CD4-positive, alpha-beta T cell treated with Interleukin-6 at 100 ng/mL for 8 hours (primary cell): ENCODE measurements at regions not wholly inside any gene's neighbourhood (a gene's known extent, or its start where the extent isn't known, plus 50 kb on each side); places are given as distances from the start of the nearest gene placed in this dataset.
"Not testable (repeated sequence)": the region's sequence is repeated elsewhere in the genome, so short reads cannot be mapped to it uniquely, and the experiment has no call there.

Experiments used
- DNase-seq: peaks from one replicate; pipeline ENCODE4 v3.0.0-alpha.2; 2020; ENCODE audit warnings: mixed read lengths, low spot score

DNA sequence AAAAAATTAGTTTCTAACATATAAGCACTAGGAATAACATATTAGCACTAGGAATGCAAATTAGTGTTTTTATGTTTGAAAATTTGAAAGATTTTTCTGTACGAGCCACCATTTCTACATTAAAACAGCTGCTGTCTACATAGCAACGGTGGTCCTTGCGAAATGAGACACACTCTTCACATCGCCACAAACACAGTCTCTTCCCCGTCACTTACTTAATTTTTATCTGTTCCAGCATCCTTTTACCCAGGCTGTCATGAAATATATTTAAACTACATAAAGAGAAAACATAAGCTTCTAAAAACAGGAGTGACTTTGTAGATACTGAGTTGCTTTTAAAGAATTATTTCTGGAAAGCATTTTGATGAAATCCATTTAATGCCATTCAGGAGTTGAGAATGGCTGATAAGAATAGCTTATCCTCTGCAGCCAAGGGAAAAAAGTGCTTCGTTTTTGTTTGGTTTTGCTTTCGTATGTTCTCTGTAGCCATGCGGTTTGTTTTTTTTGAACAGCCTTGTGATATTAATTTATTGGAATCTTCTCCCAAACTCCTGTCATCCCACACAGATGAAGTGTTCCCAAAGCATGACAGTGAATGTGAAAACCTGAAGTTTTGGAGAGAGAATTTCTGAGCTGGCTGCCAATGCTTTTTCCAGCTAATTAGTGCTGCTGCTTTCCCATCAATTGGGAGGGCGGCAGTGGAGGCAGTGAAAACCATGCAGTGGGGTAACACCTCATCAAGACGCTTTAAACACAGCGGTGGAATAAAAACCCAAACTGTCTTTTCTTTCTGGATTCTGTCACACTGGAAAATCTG, 603.7 kb upstream of the ADARB2 start:
- DNase-seq, result no peak

DNA sequence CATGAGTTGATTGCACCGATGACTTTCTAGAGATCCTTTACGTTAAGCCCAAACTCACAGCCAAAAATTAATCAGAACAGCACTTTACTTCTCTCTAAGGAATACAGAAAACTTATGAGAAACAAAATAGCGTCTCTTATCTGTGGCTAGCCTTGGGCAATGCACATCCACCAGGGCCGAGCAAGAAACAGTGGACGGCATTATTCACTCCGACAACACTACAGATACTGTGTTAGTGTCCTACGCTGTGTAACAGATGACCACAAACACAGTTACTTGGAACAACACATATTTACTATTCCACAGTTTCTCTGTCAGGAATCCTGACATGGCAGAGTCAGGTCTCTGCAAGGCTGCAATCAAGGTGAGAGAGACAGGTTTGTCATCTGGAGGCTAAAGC, 598.3 kb upstream of the ADARB2 start:
- no peak for DNase-seq

- DNase-seq, result no peak
Measured at GRCh38 chr10:2334575-2334974, 597.2 kb upstream of the ADARB2 start.

DNA sequence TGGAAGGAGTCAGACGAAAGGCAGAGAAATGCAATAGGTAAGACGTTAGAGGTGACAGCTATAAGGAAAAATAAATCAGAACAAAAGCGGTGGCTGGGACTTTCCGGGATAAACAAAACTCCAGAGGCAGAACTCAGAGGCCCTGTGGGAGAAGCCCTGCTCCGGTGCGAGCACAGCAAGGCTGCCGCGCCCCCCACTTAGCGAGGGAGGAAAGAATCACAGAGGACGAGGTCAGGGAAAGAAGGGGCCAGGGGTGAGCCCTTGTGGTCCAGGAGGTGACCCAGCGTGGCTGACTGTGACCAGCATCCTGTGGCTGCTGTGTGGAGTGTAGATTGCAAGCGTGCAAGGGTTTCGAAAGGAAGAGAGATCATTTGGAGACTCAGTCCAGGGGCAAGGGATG, 591.8 kb upstream of the ADARB2 start:
- DNase-seq, result no peak

DNA sequence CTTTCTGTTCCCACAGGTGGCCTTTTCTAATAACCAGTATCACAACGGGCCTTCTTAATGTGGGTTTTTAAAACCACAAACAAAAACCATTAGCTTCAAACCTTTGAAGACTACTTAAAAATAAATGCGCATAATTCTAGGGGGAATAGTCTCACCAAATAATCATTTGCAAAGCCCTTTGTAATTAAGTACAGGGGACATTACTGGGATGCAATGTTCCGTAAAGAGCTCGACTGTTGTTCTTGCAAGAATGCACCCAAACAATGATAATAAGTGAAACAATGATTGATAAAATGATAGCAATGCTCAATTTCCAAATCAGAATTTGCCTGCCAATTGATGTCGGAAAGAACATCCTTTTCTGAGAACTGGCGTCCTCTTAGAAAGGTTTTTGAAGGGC, 589.1 kb upstream of the ADARB2 start:
- no peak for DNase-seq

DNA sequence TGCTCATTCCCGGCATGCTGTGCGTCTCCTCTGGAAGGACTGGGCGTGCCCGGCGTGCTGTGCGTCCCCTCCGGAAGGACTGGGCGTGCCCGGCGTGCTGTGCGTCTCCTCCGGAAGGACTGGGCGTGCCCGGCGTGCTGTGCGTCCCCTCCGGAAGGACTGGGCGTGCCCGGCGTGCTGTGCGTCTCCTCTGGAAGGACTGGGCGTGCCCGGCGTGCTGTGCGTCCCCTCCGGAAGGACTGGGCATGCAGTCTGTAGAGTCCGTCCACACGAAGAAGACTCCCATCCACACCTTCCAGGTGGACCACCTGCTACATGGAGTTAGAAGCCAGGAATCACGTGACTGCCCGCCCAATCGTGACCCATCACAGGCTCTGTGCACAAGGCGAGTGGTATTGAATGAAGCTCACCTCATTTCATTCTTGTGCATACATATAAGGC, 577.7 kb upstream of the ADARB2 start:
- not testable (repeated sequence) for DNase-seq

- DNase-seq, result no peak
Measured at GRCh38 chr10:2306081-2306480, 568.8 kb upstream of the ADARB2 start.

GRCh38 chr10:2303169-2303568, 565.8 kb upstream of the ADARB2 start:
- no peak for DNase-seq

- no peak for DNase-seq
Measured at GRCh38 chr10:2301227-2301626, 563.9 kb upstream of the ADARB2 start.

GRCh38 chr10:2300231-2300630, 562.9 kb upstream of the ADARB2 start:
- no peak for DNase-seq

DNA sequence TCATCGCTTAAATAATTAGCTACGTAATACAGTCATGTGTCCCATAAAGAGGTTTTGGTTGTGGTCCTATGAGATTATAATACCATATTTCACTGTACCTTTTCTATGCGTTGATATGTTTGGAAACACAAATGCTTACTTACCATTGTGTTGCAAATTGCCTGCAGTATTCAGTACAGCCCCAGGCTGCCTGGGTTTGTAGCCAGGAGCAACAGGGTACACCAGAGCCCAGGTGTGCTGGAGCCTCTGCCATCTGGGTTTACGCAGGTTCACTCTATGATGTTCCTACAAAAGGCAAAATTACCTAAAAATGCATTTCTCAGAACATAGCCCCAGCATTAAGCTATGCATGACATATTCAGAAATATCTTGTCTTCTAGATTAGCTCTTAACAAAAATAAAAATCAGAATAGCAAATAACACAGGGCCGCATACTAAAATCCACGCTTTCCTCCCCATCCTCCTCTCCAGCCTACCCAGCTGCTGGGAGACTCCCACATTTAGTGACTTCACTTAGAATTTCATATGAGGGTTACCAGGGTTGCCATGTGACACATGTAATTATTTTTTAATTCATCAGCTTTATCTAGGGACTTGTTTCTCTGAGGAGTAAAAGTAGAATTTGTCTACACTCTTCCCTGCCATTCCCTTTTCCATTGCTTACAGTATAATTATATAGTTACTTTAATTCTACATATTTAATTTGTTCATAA, 559.0 kb upstream of the ADARB2 start:
- no peak for DNase-seq

DNA sequence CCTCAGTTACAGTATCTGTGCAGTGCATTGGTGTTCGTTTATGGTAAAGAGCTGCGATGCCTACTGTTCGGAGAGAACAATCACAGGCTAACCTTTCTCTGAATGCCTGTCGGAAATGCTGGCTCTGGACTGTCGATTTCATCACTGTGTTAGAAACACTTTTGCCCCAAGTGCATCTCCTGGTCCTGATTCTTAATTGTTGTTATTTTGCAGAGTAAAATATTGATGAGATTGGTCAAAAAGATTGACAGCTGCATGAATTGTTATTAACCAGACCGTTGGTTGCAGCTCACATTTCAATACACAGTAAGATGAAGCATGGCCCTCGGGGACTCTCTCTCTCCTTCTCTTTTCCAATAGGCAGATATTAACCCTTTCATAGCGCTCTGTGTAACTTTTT, 557.4 kb upstream of the ADARB2 start:
- DNase-seq, result no peak

DNA sequence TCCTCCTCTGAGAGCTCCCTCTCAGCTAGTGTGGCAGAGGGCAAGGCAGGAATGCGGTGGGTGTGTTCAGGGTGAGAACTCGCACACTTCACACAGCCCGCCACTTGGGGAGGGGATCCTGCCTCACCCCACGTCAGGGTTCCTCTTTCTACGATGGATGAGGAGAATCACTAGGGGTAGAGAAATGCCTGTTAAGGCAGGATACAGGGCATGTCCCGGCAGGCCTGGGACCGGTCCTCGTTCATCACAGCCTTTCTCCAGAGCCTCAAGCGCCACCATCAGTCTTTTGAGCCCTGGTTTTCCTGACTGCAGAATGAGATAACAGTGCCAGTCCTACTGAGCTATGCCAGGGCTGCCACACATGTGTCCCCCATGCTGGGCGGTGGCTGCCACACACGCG, 546.7 kb upstream of the ADARB2 start:
- DNase-seq, result no peak

DNA sequence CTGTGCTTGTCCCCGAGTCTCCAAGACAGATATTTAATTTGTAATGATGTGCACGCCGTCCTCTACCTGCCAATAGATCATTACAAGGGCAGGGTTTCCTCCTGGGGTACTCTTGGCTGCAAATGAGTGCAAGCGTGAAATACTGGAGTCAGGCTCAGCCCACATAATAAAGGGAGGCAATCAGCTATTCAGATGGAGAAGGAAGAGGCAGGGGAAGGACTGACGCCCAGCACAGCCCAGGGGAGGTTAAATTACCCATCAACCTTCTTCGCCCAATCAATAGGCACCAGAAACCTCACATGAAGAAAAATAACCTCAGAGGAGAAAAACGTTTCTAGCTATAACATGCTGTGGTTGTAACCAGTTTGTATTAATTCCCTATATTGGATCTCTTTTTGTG, 544.9 kb upstream of the ADARB2 start:
- no peak for DNase-seq

- no peak for DNase-seq
Measured at GRCh38 chr10:2280713-2281300, 543.5 kb upstream of the ADARB2 start.

DNA sequence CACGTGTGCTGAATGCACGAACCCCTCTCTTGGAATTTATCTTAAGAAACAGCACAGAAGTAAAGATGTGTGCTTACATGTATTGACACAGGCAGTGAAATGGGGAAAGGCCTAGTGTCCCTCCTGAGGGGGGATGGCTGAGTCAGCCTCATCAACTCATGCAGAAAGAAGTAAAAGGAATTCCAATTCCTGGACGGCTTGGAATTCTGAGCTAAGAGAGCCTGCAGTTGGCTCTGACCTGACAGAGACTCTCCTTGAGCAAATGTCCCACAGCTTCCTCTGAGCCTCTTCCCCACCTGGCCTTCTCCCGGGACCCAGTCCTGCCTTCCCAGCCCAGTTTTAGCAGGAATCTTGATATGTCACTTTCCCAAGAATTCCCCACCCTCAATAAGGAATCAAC, 542.4 kb upstream of the ADARB2 start:
- DNase-seq, result no peak

DNA sequence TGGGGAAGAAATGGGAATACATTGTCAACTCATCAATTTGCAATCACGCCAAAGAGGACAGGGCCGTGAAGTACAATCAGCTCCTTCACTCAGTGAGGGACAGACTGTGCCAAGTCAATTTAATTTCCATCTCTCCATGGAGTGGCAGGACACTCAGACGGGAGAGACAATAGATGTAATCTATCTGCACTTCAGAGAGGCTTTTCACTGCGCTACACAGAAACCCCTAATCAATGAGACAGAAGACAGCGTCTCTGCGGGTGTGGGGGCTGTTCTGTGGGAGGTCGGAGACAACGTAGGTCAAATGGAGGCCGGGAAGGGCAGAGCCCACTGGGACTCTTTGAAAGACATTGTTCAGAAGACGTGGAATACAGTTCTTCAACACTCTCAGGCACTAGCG, 541.0 kb upstream of the ADARB2 start:
- no peak for DNase-seq

DNA sequence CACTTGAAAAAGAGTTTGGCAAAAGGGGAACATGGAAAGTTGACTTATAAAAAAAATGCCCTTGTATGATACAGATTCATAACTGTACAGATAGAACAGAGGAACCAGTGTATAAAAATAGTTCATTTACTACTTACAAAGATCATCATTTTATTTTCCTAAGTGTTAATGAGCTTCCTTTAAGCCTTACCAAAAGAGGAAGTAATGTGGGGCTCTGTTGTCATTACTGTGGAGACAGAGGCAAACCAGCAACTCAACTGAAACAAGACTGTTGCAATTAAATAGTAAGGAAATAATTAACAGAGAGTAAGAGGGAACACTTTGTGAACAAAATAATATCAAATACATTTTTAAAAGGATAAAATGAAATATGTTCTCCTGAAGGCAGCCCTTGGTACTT, 526.2 kb upstream of the ADARB2 start:
- no peak for DNase-seq

DNA sequence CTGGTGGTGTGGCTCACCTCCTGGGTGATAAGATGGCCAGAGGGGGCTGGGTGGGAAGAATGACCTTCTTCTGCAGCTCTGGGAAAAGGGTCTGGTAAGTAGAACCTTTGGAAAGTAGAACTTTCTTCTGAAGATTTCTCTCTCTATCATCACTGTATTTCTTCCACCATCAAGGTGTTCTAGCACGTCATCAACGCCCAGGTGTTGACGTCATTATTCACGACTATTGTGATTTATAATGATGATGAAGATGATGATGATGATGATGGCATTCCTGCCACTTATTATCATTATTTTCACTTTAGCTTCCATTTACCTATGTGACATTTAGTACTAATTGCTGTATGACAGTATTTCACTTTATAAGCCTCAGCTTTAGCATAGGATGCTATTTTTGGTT, 525.6 kb upstream of the ADARB2 start:
- DNase-seq, result no peak

DNA sequence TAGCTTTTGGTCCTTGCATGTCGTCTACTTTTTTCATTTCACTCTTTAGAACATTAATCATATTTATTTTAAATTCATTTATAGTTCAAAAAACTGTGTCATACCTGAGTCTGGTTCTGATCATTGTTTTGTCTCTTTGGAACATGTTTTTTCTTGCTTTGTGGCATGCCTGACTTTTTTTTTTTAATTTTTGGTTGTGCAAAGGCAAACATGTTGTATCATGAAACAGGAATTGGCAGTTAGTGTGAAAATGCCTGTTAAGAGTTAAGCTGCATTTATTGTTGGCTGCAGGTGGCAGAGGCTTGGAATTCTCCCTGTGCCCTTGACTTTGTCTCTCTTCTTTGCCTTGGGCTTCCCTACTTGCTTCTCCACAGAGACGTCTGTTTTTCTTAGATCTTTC, 525.0 kb upstream of the ADARB2 start:
- no peak for DNase-seq

- DNase-seq, result no peak
Measured at GRCh38 chr10:2256241-2256640, 518.9 kb upstream of the ADARB2 start.

- DNase-seq, result no peak
Measured at GRCh38 chr10:2252096-2252495, 514.8 kb upstream of the ADARB2 start.

GRCh38 chr10:2251631-2252030, 514.3 kb upstream of the ADARB2 start:
- DNase-seq, result no peak
